Hepatocyte (in vitro differentiated cells): ENCODE measurements at regions not wholly inside any gene's neighbourhood (a gene's known extent, or its start where the extent isn't known, plus 50 kb on each side); places are given as distances from the start of the nearest gene placed in this dataset.

Experiments
- DNase-seq: peaks from one replicate; pipeline ENCODE4 v3.0.0-alpha.2; 2016; ENCODE audit warnings: low spot score
- H2AFZ ChIP-seq: fragments of 200-600 bp; sonication (generic); 2 replicates; pipeline ENCODE4 v1.6.0; 2016; ENCODE audit warnings: antibody characterized with exemption, mild to moderate bottlenecking
- H3K27ac ChIP-seq: fragments of 200-600 bp; sonication (generic); 2 replicates; pipeline ENCODE4 v1.5.1; 2016; ENCODE audit warnings: mild to moderate bottlenecking
- H3K27me3 ChIP-seq: fragments of 200-600 bp; sonication (generic); 2 replicates; pipeline ENCODE4 v1.6.1; 2016
- H3K36me3 ChIP-seq: fragments of 200-600 bp; sonication (generic); replicated peaks from 2 replicates; pipeline ENCODE4 v1.5.1; 2016; ENCODE audit warnings: low read depth; ENCODE audit not compliant: insufficient read depth
- H3K4me1 ChIP-seq: fragments of 200-600 bp; sonication (generic); 2 replicates; pipeline ENCODE4 v1.5.1; 2016; ENCODE audit warnings: mild to moderate bottlenecking, moderate library complexity; ENCODE audit not compliant: insufficient read depth
- H3K4me2 ChIP-seq: fragments of 200-600 bp; sonication (generic); 2 replicates; pipeline ENCODE4 v1.6.0; 2016
- H3K4me3 ChIP-seq: fragments of 200-600 bp; sonication (generic); 2 replicates; pipeline ENCODE4 v1.5.1; 2016; ENCODE audit warnings: mild to moderate bottlenecking
- H3K79me2 ChIP-seq: fragments of 200-600 bp; sonication (generic); 2 replicates; pipeline ENCODE4 v1.6.0; 2017; ENCODE audit warnings: mild to moderate bottlenecking
- H3K9me2 ChIP-seq: fragments of 200-600 bp; sonication (generic); replicated peaks from 2 replicates; pipeline ENCODE4 v1.6.0; 2017; ENCODE audit warnings: mild to moderate bottlenecking; ENCODE audit not compliant: insufficient read depth
- H3K9me3 ChIP-seq: fragments of 200-600 bp; sonication (generic); 2 replicates; pipeline ENCODE4 v1.5.1; 2016; ENCODE audit warnings: low read depth, mild to moderate bottlenecking
- H4K20me1 ChIP-seq: fragments of 200-600 bp; sonication (generic); 2 replicates; pipeline ENCODE4 v1.6.0; 2016; ENCODE audit warnings: mild to moderate bottlenecking; ENCODE audit not compliant: insufficient read depth, poor library complexity, severe bottlenecking
- CTCF ChIP-seq: fragments of 200-600 bp; sonication (generic); IDR thresholded peaks from 2 replicates; pipeline ENCODE4 v1.5.1; 2016; ENCODE audit warnings: antibody characterized with exemption, mild to moderate bottlenecking; ENCODE audit not compliant: poor library complexity
- EZH2 ChIP-seq: fragments of 200-600 bp; sonication (generic); IDR thresholded peaks from 2 replicates; pipeline ENCODE4 v1.6.1; 2016; ENCODE audit warnings: antibody characterized with exemption, mild to moderate bottlenecking, borderline replicate concordance
- EZH2phosphoT487 ChIP-seq: fragments of 200-600 bp; sonication (generic); IDR thresholded peaks from one replicate; pipeline ENCODE4 v1.6.1; 2018; ENCODE audit warnings: antibody characterized with exemption, mild to moderate bottlenecking, low read depth, moderate library complexity; ENCODE audit not compliant: unreplicated experiment, severe bottlenecking
- WGBS: methylation state at CpG from one replicate; pipeline ENCODE4 v1.1.6; 2016; ENCODE audit warnings: low lambda C conversion rate; ENCODE audit errors: missing lambda C conversion rate; 5-methylcytosine and 5-hydroxymethylcytosine counted together

GRCh38 chr2:15804691-15805090, 135.7 kb upstream of the MYCN start:
- H3K27ac ChIP-seq, result no peak overlapping the region
- no peak overlapping the region for H2AFZ ChIP-seq
- WGBS, result 94% methylated on average over 2 of the region's 2 CpGs
- no peak for TF ChIP-seq EZH2
- TF ChIP-seq EZH2phosphoT487, result no peak
- TF ChIP-seq CTCF, result no peak
- H3K36me3 ChIP-seq, result no peaks in the 10 kb centered on the region
- no peak overlapping the region for H3K4me2 ChIP-seq
- no peaks in the 10 kb centered on the region for H3K9me3 ChIP-seq
- peaks cover 12% of the 10 kb centered on the region for H3K4me1 ChIP-seq
- DNase-seq, result no peak
- no peaks in the 10 kb centered on the region for H3K79me2 ChIP-seq
- no peaks in the 10 kb centered on the region for H3K27me3 ChIP-seq
- H3K9me2 ChIP-seq, result no peaks in the 10 kb centered on the region
- no peak overlapping the region for H3K4me3 ChIP-seq
- no peaks in the 10 kb centered on the region for H4K20me1 ChIP-seq

- no peaks in the 10 kb centered on the region for H4K20me1 ChIP-seq
- no peak overlapping the region for H2AFZ ChIP-seq
- H3K4me3 ChIP-seq, result no peak overlapping the region
- peaks cover 12% of the 10 kb centered on the region for H3K4me1 ChIP-seq
- no peaks in the 10 kb centered on the region for H3K9me3 ChIP-seq
- H3K36me3 ChIP-seq, result no peaks in the 10 kb centered on the region
- no peak overlapping the region for H3K27ac ChIP-seq
- WGBS, result 92% methylated on average over 2 of the region's 2 CpGs
- TF ChIP-seq CTCF, result no peak
- TF ChIP-seq EZH2phosphoT487, result no peak
- no peak for TF ChIP-seq EZH2
- H3K9me2 ChIP-seq, result no peaks in the 10 kb centered on the region
- H3K27me3 ChIP-seq, result no peaks in the 10 kb centered on the region
- no peaks in the 10 kb centered on the region for H3K79me2 ChIP-seq
- no peak for DNase-seq
- no peak overlapping the region for H3K4me2 ChIP-seq
These were observed 135.1 kb upstream of the MYCN start for GRCh38 chr2:15805206-15805605.

DNA sequence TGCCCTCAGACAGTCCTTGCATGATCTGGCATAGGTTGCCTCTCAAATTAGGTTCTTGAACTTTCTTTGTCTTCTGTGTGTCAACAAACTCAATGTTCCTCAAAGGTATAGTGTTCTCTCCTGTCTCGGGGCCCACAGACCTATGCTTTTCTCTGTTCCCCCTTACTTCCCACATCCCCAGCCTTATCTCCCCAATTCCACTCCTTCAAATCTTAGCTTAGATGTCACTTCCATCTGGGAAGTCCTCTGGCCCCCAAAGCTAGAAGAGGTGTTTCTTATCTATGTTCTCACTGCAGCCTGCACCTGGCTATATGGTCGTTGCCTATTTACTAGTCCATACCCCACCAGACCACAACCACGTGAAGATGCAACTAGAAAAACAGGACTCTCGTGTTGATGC, 134.6 kb upstream of the MYCN start:
- Histone ChIP-seq H3K79me2 (no peaks in the 10 kb centered on the region), H4K20me1 (no peaks in the 10 kb centered on the region), H3K36me3 (no peaks in the 10 kb centered on the region), H3K4me2 (no peak overlapping the region), H3K4me3 (no peak overlapping the region), H3K4me1 (peaks cover 11% of the 10 kb centered on the region), H3K9me2 (no peaks in the 10 kb centered on the region), H3K27me3 (no peaks in the 10 kb centered on the region), H3K27ac (no peak overlapping the region), H2AFZ (no peak overlapping the region), H3K9me3 (no peaks in the 10 kb centered on the region)
- TF ChIP-seq EZH2phosphoT487 (no peak), CTCF (no peak), EZH2 (no peak)
- DNase-seq, result no peak
- 92% methylated on average over 4 of the region's 4 CpGs for WGBS

DNA sequence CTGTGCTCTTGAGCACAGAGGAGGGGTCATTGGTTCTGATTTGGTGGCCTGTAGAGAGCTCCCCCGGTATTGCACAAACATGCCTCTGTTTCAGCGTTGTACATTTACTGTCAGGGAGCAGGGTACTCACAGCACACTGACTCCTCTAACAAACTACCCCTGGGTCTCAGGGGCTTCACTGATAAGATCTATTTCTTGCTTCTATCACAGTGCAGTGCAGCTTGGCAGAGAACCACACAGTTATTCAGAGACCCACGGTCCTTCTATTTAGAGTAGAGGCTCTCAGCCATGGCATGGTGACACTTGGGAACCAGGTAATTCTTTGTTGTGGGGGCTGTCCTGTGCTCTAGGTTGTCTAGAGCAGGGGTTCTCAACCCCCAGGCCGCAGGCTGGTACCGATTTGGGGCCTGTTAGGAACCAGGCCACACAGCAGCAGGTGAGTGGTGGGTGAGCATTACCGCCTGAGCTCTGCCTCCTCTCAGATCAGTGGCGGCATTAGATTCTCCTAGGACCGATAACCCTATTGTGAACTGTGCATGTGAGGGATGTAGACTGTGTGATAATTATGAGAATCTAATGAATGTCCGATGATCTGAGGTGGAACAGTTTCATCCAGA, 133.4 kb upstream of the MYCN start:
- no peaks in the 10 kb centered on the region for H4K20me1 ChIP-seq
- H3K9me2 ChIP-seq, result no peaks in the 10 kb centered on the region
- H3K27ac ChIP-seq, result no peak overlapping the region
- H3K4me2 ChIP-seq, result no peak overlapping the region
- no peak for DNase-seq
- peaks cover 7% of the 10 kb centered on the region for H3K4me1 ChIP-seq
- H3K36me3 ChIP-seq, result no peaks in the 10 kb centered on the region
- H3K79me2 ChIP-seq, result no peaks in the 10 kb centered on the region
- WGBS, result 93% methylated on average over 9 of the region's 9 CpGs
- no peaks in the 10 kb centered on the region for H3K27me3 ChIP-seq
- no peak overlapping the region for H2AFZ ChIP-seq
- no peak overlapping the region for H3K4me3 ChIP-seq
- H3K9me3 ChIP-seq, result no peaks in the 10 kb centered on the region
- no peak for TF ChIP-seq EZH2phosphoT487
- TF ChIP-seq CTCF, result no peak
- TF ChIP-seq EZH2, result no peak
